HG02870 (cell line): ENCODE measurements at regions not wholly inside any gene's neighbourhood (a gene's known extent, or its start where the extent isn't known, plus 50 kb on each side); places are given as distances from the start of the nearest gene placed in this dataset.

Experiments
- ATAC-seq: cut with Tn5 transposase; IDR thresholded peaks from one replicate; pipeline ENCODE4 v1.9.1; 2021; ENCODE audit warnings: mild to moderate bottlenecking, moderate library complexity; ENCODE audit not compliant: unreplicated experiment

- no peak for ATAC-seq
Observed at GRCh38 chr2:41992056-41992642, 55.7 kb upstream of the PKDCC start.

GRCh38 chr2:41992671-41993434 is 55.0 kb upstream of the PKDCC start:
- no peak for ATAC-seq

- ATAC-seq: no peak
Observed at GRCh38 chr2:41993435-41993925, 54.3 kb upstream of the PKDCC start.

- ATAC-seq: no peak
Observed at GRCh38 chr2:41994233-41994637, 53.6 kb upstream of the PKDCC start.

- no peak for ATAC-seq
Observed at GRCh38 chr2:41994661-41995060, 53.2 kb upstream of the PKDCC start.

GRCh38 chr2:41997561-41997960 is 50.3 kb upstream of the PKDCC start:
- no peak for ATAC-seq
